MM.1S (cell line): ENCODE measurements at regions not wholly inside any gene's neighbourhood (a gene's known extent, or its start where the extent isn't known, plus 50 kb on each side); places are given as distances from the start of the nearest gene placed in this dataset.

Experiments used
- EZH2phosphoT487 ChIP-seq: fragments of 300-600 bp; sonication (generic); IDR thresholded peaks from 2 replicates; pipeline ENCODE4 v1.6.1; 2018; ENCODE audit warnings: antibody characterized with exemption, low read length
- TF ChIP-seq, protein P1 (sequence below): fragments of 300-600 bp; sonication (generic); IDR thresholded peaks from 2 replicates; pipeline ENCODE4 v1.5.1; 2016; ENCODE audit warnings: antibody characterized with exemption, low read length, mixed read lengths

- no peak for TF ChIP-seq EZH2phosphoT487
- TF ChIP-seq, protein P1, sequence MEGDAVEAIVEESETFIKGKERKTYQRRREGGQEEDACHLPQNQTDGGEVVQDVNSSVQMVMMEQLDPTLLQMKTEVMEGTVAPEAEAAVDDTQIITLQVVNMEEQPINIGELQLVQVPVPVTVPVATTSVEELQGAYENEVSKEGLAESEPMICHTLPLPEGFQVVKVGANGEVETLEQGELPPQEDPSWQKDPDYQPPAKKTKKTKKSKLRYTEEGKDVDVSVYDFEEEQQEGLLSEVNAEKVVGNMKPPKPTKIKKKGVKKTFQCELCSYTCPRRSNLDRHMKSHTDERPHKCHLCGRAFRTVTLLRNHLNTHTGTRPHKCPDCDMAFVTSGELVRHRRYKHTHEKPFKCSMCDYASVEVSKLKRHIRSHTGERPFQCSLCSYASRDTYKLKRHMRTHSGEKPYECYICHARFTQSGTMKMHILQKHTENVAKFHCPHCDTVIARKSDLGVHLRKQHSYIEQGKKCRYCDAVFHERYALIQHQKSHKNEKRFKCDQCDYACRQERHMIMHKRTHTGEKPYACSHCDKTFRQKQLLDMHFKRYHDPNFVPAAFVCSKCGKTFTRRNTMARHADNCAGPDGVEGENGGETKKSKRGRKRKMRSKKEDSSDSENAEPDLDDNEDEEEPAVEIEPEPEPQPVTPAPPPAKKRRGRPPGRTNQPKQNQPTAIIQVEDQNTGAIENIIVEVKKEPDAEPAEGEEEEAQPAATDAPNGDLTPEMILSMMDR = no peak
Observed at GRCh38 chr2:239626961-239627592, 226.3 kb upstream of the HDAC4 start.
